Stimulated activated CD4-positive, alpha-beta T cell treated with anti-CD3 and anti-CD28 coated beads, Interleukin-4, amount 100 ng/mL, for 24 hours (primary cell): ENCODE measurements at regions not wholly inside any gene's neighbourhood (a gene's known extent, or its start where the extent isn't known, plus 50 kb on each side); places are given as distances from the start of the nearest gene placed in this dataset.
A peak's percentile ranks its signal among the peaks of the same experiment; 100 is the strongest.
"Not testable (repeated sequence)": the region's sequence is repeated elsewhere in the genome, so short reads cannot be mapped to it uniquely, and the experiment has no call there.

Experiments used
- DNase-seq: peaks from one replicate; pipeline ENCODE4 v3.0.0-alpha.2; 2020

GRCh38 chr6:164049517-164049988 lies 635.0 kb downstream of the QKI start:
- DNase-seq = no peak

GRCh38 chr6:164048840-164049516 lies 634.5 kb downstream of the QKI start:
- DNase-seq = no peak

GRCh38 chr6:164045082-164045481 lies 630.6 kb downstream of the QKI start:
- no peak for DNase-seq

- DNase-seq = not testable (repeated sequence)
Measured at GRCh38 chr6:164043656-164044055, 629.1 kb downstream of the QKI start.

- DNase-seq = no peak
Measured at GRCh38 chr6:164042212-164042611, 627.7 kb downstream of the QKI start.

GRCh38 chr6:164040994-164041393 lies 626.5 kb downstream of the QKI start:
- no peak for DNase-seq

- peak; percentile 19 for DNase-seq
Measured at GRCh38 chr6:164039954-164040375, 625.4 kb downstream of the QKI start.

GRCh38 chr6:164037171-164037870 lies 622.8 kb downstream of the QKI start:
- no peak for DNase-seq

- DNase-seq = no peak
Measured at GRCh38 chr6:164035900-164036485, 621.5 kb downstream of the QKI start.

GRCh38 chr6:164034602-164035140 lies 620.2 kb downstream of the QKI start:
- DNase-seq = no peak

- no peak for DNase-seq
Measured at GRCh38 chr6:164025180-164025579, 610.7 kb downstream of the QKI start.

GRCh38 chr6:164023535-164023934 lies 609.0 kb downstream of the QKI start:
- no peak for DNase-seq

GRCh38 chr6:164022632-164023031 lies 608.1 kb downstream of the QKI start:
- no peak for DNase-seq

- no peak for DNase-seq
Measured at GRCh38 chr6:164021589-164022250, 607.2 kb downstream of the QKI start.

- DNase-seq = no peak
Measured at GRCh38 chr6:164020142-164020541, 605.6 kb downstream of the QKI start.

- no peak for DNase-seq
Measured at GRCh38 chr6:164018133-164018532, 603.6 kb downstream of the QKI start.

GRCh38 chr6:164016056-164016455 lies 601.5 kb downstream of the QKI start:
- DNase-seq = no peak

- no peak for DNase-seq
Measured at GRCh38 chr6:164015088-164015484, 600.6 kb downstream of the QKI start.

GRCh38 chr6:164014346-164015087 lies 600.0 kb downstream of the QKI start:
- no peak for DNase-seq

- no peak for DNase-seq
Measured at GRCh38 chr6:164013480-164014208, 599.1 kb downstream of the QKI start.

- no peak for DNase-seq
Measured at GRCh38 chr6:164011321-164011720, 596.8 kb downstream of the QKI start.
